Esophagus (tissue), 2 donors: ENCODE measurements at regions not wholly inside any gene's neighbourhood (a gene's known extent, or its start where the extent isn't known, plus 50 kb on each side); places are given as distances from the start of the nearest gene placed in this dataset.

ENCODE experiments used
- H3K27ac ChIP-seq, 2 donors: one replicate each; pipeline ENCODE4 v1.5.1; 2013; ENCODE audit warnings: low read depth in 2 of 2, mild to moderate bottlenecking in 2 of 2, inconsistent platforms in 1 of 2, low read length in 1 of 2, moderate library complexity in 1 of 2
- H3K27me3 ChIP-seq, 2 donors: one replicate each; pipeline ENCODE4 v1.6.1; 2013; ENCODE audit warnings: low read length in 2 of 2, control low read depth in 1 of 2, mild to moderate bottlenecking in 1 of 2; ENCODE audit not compliant: insufficient read depth in 2 of 2, control insufficient read depth in 1 of 2
- H3K36me3 ChIP-seq, 2 donors: one replicate each; pipeline ENCODE4 v1.6.1; 2013; ENCODE audit warnings: low read length in 1 of 2; ENCODE audit not compliant: control insufficient read depth in 2 of 2, insufficient read depth in 2 of 2
- H3K4me1 ChIP-seq, 2 donors: one replicate each; pipeline ENCODE4 v1.6.1; 2013; ENCODE audit warnings: low read length in 1 of 2; ENCODE audit not compliant: control insufficient read depth in 2 of 2, insufficient read depth in 2 of 2
- H3K4me3 ChIP-seq, 2 donors: one replicate each; pipeline ENCODE4 v1.5.1; 2013; ENCODE audit warnings: low read length in 2 of 2, mild to moderate bottlenecking in 2 of 2, low read depth in 1 of 2, moderate library complexity in 1 of 2
- H3K9me3 ChIP-seq, 2 donors: one replicate each; pipeline ENCODE4 v1.6.1; 2013; ENCODE audit warnings: mild to moderate bottlenecking in 2 of 2, low read depth in 1 of 2, low read length in 1 of 2, moderate library complexity in 1 of 2; ENCODE audit not compliant: control insufficient read depth in 2 of 2, insufficient read depth in 1 of 2
- WGBS, 2 donors: extraction: QIAGEN DNeasy Blood & Tissue Kit; methylation state at CpG; one replicate each; pipeline ENCODE4 v1.1.7; 2013; 5-methylcytosine and 5-hydroxymethylcytosine counted together
- donor health status: healthy with polysubstance abuse.
- donor health status: Bipolar disorder and iron deficiency.

DNA sequence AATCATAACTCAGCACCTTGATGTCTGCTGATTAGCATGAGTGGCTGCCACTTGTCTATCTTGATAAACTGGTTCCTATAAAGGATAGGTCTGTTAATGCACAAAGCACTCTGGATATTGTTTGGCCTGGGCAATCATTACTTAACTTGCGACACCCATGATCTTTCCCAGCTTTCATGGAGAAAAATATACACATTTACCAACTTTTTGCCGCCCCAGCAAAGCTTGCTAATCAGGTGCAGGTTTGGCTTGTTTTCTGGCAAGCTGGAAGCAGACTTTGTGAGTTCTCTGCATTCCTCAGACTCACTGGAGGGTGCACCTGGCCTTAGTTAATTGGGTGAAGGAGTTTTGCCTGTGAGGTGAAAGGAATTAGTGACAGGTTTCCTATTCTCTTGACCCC, 1126.4 kb upstream of the FLRT2 start:
- H3K27me3 ChIP-seq: no peaks in the 10 kb centered on the region
- WGBS, 2 donors: 51 to 54% methylated on average over 2 of the region's 2 CpGs
- H3K9me3 ChIP-seq: peaks cover 0 to 7% of the 10 kb centered on the region in 2 donors
- H3K4me3 ChIP-seq: no peak overlapping the region
- peak overlapping the region in 1 of 2 donors; percentile 42 for H3K27ac ChIP-seq
- no peaks in the 10 kb centered on the region for H3K4me1 ChIP-seq
- H3K36me3 ChIP-seq: no peaks in the 10 kb centered on the region

DNA sequence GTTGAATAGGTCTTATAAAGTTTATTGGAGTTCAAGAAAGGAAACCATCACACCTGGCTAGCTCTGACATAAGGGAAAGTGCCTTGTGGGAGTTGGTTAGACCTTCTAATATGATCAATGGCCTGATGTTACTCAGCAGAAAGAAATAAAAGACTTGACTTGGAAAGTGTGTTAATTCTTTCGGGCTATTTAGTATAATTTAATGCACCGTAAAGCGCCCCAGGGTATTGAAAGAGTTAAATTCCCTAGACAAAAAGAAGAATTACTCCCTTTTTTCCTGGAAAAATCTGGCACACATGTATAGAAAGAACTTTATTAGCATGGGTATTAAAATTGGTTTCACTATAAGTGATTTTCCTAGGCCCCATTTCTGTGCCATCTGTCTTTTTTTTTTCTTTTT, 1125.7 kb upstream of the FLRT2 start:
- peaks cover 0 to 5% of the 10 kb centered on the region in 2 donors for H3K9me3 ChIP-seq
- 61 to 76% methylated on average over 3 of the region's 3 CpGs for WGBS, 2 donors
- H3K27ac ChIP-seq: no peak overlapping the region
- no peaks in the 10 kb centered on the region for H3K36me3 ChIP-seq
- no peak overlapping the region for H3K4me3 ChIP-seq
- H3K27me3 ChIP-seq: no peaks in the 10 kb centered on the region
- H3K4me1 ChIP-seq: no peaks in the 10 kb centered on the region

DNA sequence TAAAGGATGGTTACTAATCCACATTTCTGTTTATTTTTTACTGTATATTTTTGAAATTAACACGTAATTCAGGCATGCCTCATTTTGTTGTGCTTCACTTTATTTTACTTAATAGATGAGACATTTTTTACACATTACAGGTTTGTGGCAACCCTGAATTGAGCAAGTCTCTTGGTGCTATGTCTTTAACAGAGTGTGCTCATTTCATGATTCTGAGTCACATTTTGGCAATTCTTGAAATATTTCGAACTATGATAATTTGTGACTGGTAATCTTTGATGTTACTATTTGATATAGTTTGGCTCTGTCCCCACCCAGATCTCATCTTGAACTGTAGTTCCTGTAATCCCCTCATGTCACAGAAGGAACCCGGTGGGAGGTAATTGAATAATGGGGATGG, 1120.5 kb upstream of the FLRT2 start:
- Histone ChIP-seq H3K9me3 (no peaks in the 10 kb centered on the region), H3K36me3 (no peaks in the 10 kb centered on the region), H3K27ac (no peak overlapping the region), H3K4me3 (no peak overlapping the region), H3K4me1 (no peaks in the 10 kb centered on the region), H3K27me3 (no peaks in the 10 kb centered on the region)
- 59 to 66% methylated on average over 3 of the region's 3 CpGs for WGBS, 2 donors

DNA sequence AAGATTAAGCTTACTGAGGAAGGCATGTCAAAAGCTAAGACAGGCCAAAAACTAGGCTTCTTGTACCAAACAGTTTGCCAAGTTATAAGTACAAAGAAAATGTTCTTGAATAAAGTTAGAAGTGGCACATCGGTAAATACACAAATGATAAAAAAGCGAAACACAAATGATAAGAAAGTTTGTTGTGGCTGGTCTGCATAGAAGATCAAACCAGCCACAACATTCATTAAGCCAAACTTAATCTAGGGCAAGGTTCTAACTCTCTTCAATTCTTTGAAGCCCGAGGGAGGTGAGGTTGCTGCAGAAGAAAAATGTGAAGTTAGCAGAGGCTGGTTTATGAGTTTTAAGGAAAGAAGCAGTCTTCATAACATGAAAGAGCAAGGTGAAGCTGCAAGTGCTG, 1119.6 kb upstream of the FLRT2 start:
- Histone ChIP-seq H3K4me3 (no peak overlapping the region), H3K36me3 (no peaks in the 10 kb centered on the region), H3K27ac (no peak overlapping the region), H3K9me3 (no peaks in the 10 kb centered on the region), H3K27me3 (no peaks in the 10 kb centered on the region), H3K4me1 (no peaks in the 10 kb centered on the region)
- 73 to 75% methylated on average over 3 of the region's 3 CpGs for WGBS, 2 donors

DNA sequence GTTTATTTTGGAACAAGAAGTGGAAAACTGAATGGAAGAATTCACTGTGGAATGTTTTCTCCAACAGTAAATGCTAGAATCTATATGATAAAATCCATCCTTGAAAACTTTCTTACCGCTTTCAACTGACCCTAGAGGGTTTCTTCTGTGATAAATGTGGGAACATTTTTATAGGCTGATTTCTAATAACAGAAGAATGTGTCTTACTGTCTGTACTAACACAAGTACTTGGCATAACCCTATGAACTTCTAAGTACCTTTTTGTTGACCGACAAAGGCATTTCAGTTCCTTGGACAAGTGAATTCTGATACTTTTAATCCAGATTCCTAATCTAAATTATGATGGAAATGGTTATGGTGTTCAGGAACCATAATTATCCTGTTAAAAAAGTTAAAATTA, 1109.7 kb upstream of the FLRT2 start:
- Histone ChIP-seq H3K36me3 (no peaks in the 10 kb centered on the region), H3K4me1 (peaks cover 2 to 4% of the 10 kb centered on the region in 2 donors), H3K9me3 (peaks cover 0 to 5% of the 10 kb centered on the region in 2 donors), H3K27me3 (no peaks in the 10 kb centered on the region), H3K4me3 (no peak overlapping the region), H3K27ac (no peak overlapping the region)
- 79 to 84% methylated on average over 2 of the region's 2 CpGs for WGBS, 2 donors

DNA sequence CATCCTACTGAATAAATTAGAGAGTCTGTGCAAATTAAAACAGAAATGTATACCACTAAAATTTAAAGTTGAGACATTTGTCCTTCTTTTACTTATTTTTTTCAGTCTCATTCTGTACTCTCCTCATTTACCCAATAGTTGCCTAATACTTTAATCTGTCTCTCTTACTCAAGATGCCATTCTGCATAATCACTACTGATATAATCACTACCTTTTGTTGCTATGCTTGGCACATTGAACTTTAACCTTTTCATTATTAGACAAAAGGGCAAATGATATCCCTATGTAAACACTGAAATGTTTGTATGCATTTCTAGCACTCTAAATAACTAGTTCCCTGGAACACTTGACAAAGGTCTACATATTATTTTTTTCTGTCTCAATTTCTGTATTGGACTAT, 1108.3 kb upstream of the FLRT2 start:
- Histone ChIP-seq H3K27ac (no peak overlapping the region), H3K9me3 (peaks cover 0 to 5% of the 10 kb centered on the region in 2 donors), H3K4me1 (peaks cover 2 to 4% of the 10 kb centered on the region in 2 donors), H3K4me3 (no peak overlapping the region), H3K27me3 (no peaks in the 10 kb centered on the region), H3K36me3 (no peaks in the 10 kb centered on the region)

DNA sequence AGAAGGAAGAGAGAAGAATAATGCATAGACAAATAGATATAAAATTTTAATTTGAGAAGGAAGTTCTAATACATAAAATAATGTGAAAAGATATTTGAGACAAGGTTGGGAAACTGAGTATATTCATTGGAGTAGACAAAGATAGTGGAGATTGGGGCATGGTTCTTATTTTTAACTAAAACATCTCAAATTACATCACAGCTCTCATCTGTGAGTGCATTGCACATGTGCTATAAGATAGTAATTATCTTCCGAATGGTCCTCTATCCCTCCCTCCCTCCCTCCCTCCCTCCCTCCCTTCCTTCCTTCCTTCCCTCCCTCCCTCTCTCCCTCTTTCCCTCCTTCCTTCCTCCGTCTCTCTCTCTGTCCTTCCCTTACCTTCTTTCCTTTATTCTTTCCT, 1104.0 kb upstream of the FLRT2 start:
- H3K27me3 ChIP-seq: no peaks in the 10 kb centered on the region

DNA sequence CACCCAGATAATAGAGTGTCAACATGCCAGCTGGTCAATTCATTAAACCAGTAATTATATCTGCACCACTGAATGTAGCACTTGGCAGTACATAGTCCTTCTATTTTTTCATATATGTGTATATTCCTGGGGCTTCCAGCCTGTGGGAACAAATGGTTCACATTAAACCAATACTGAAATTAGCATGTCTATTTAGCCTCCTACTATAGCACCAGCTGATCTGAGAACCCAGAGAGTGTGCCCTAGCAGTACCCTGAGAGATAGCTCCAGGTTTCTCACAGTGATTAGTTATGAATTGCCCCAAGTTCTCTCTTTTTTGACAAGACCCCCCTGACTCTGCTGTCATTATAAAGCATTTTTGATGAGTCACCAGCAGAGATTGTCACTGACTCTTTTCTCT, 1097.3 kb upstream of the FLRT2 start:
- Histone ChIP-seq H3K4me3 (no peak overlapping the region), H3K36me3 (no peaks in the 10 kb centered on the region), H3K27me3 (no peaks in the 10 kb centered on the region), H3K27ac (no peak overlapping the region), H3K9me3 (no peaks in the 10 kb centered on the region), H3K4me1 (no peaks in the 10 kb centered on the region)

More for the DNA sequence above, 1104.0 kb upstream of the FLRT2 start:
- 78 to 85% methylated on average over 2 of the region's 2 CpGs for WGBS, 2 donors
- Histone ChIP-seq H3K36me3 (no peaks in the 10 kb centered on the region), H3K27ac (no peak overlapping the region), H3K4me1 (no peaks in the 10 kb centered on the region), H3K4me3 (no peak overlapping the region), H3K9me3 (no peaks in the 10 kb centered on the region)

DNA sequence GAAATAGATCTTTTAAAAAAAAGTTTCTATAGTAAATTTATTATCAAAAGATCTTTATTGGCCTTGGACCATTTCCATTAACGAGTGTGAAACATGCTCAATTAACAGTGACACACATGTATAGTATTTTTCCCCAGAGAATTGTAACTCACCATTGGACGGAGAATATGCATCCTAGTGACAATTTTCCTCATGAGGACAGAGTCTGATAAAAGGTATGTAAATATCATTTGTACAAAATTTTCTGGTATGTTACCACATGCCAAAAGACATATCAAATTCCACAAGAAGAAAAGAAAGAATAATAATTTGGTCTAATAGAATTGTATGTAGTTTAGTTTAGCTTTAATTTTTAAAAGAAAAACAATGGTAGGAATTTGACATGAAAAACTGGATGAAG, 1096.0 kb upstream of the FLRT2 start:
- Histone ChIP-seq H3K4me3 (no peak overlapping the region), H3K4me1 (no peaks in the 10 kb centered on the region), H3K36me3 (no peaks in the 10 kb centered on the region), H3K27ac (no peak overlapping the region), H3K9me3 (no peaks in the 10 kb centered on the region), H3K27me3 (no peaks in the 10 kb centered on the region)
- 72 to 78% methylated on average over 2 of the region's 2 CpGs for WGBS, 2 donors

DNA sequence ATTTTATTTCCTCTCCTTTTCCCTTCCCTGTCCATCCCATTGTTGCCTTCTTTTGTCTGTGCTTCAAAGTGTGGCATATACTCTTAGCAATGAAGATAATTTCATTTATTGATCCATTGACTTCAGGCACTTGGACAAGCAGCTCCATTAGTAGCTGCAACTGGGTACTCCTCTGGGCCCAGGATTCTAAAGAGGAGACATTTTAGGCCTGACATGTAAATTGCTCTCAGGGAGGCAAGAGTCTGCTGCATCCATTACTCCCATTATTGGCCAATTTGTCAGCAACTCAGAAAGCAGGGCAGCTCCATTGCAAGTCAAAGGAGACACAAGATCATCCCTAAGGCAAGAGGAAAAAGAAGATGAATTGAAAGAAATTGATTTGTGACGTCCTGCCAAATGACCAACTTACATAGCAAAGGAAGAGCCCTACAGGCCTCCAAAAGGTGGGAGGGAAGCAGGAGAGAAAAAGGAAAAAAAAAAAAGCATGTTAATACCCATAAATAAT, 1094.1 kb upstream of the FLRT2 start:
- Histone ChIP-seq H3K36me3 (no peaks in the 10 kb centered on the region), H3K27me3 (no peaks in the 10 kb centered on the region), H3K4me3 (no peak overlapping the region), H3K9me3 (no peaks in the 10 kb centered on the region), H3K27ac (no peak overlapping the region), H3K4me1 (no peaks in the 10 kb centered on the region)
- WGBS, 2 donors: 87 to 93% methylated on average over 1 of the region's 1 CpG
